ENCODE measurements at regions not wholly inside any gene's neighbourhood (a gene's known extent, or its start where the extent isn't known, plus 50 kb on each side); places are given as distances from the start of the nearest gene placed in this dataset.
"Not testable (repeated sequence)": the region's sequence is repeated elsewhere in the genome, so short reads cannot be mapped to it uniquely, and the experiment has no call there.

- Histone ChIP-seq H3K9me1 (ENCODE audit: control insufficient read depth, insufficient read depth, low read length) (no peaks in the 10 kb centered on the region), H2AFZ (ENCODE audit: low read depth, low read length) (peak overlapping the region; percentile 70), H3K27me3 (ENCODE audit: control insufficient read depth in 2 of 2, insufficient read depth in 2 of 2, low read length in 2 of 2) (no peaks in the 10 kb centered on the region), H3K79me2 (ENCODE audit: control insufficient read depth, insufficient read depth, low read length) (no peaks in the 10 kb centered on the region), H3K27ac (ENCODE audit: extremely low read depth, low read depth, low read length) (no peak overlapping the region), H3K4me1 (replicated peaks in 1 of 2; ENCODE audit: control insufficient read depth in 2 of 2, insufficient read depth in 2 of 2, low read length in 2 of 2) (no peaks in the 10 kb centered on the region; a peak in 1 of 5 replicates), H3K4me2 (ENCODE audit: insufficient read depth, low read length) (no peak overlapping the region), H3K4me3 (no peak overlapping the region), H3K36me3 (ENCODE audit: control insufficient read depth, insufficient read depth, low read length) (no peaks in the 10 kb centered on the region), H3K9ac (ENCODE audit: insufficient read depth in 1 of 2, low read depth in 2 of 2, low read length in 2 of 2) (no peak overlapping the region), H3K9me3 (replicated peaks; ENCODE audit: control insufficient read depth, insufficient read depth, low read depth, low read length) (no peaks in the 10 kb centered on the region), H4K20me1 (replicated peaks; ENCODE audit: control insufficient read depth, insufficient read depth, low read length) (no peaks in the 10 kb centered on the region)
- no peak for TF ChIP-seq POLR3A (IDR thresholded peaks at IDR 0.05; ENCODE audit: borderline replicate concordance, extremely low read depth, insufficient read depth, insufficient read length)
- intact Hi-C loops (cut with micrococcal nuclease) = no loop called here
- in situ Hi-C loops (cut with MboI) = no loop called here
- DNase-seq (ENCODE audit: extremely low read depth in 1 of 4, low spot score in 3 of 4) (no peak), FAIRE-seq (no peak), ATAC-seq (no peak; the same call in 2 of the 3 replicates)
- WGBS (ENCODE audit: insufficient coverage, low coverage, missing lambda C conversion rate) = 47% methylated on average over 1 of the region's 1 CpG
- ChIA-PET CTCF (ENCODE audit: low intra/inter-chr PET ratio) (no interaction called here), POLR2A (interaction anchor here (0.7 to 1.1 kb wide), 3 partner anchors 11 to 112 kb away, joined by 3 to 4 read pairs (median 4); no protein-coding TSS in a partner anchor)
- no TSS peak for BruUV-seq (replicated peaks)
Measured at GRCh38 chr6:6986344-6986743, 121.4 kb upstream of the RREB1 start.

DNA sequence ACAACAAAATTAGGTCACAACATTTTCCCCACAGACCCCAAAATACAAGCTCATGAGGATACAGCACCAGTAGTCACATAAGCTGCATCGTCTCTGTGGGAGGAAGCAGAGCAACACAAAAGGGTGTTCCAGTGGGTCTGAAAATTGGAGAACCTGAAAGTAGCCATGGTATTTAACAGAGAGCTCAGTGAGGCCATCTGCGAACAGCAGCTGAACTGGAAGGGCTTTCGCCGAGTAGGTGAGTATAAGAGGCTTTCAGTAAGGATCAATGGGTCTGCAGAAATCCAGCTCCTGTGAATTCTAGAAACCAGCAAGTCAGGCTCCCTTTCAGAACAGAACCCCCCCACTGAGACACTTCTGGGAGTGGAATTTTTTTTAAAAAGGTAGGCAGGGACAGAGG, 120.0 kb upstream of the RREB1 start:
- FAIRE-seq = peak; percentile 78
- Histone ChIP-seq H2AFZ (ENCODE audit: low read depth, low read length) (peak overlapping the region; percentile 67), H3K27ac (ENCODE audit: extremely low read depth, low read depth, low read length) (no peak overlapping the region), H3K4me3 (no peak overlapping the region), H3K27me3 (ENCODE audit: control insufficient read depth in 2 of 2, insufficient read depth in 2 of 2, low read length in 2 of 2) (no peaks in the 10 kb centered on the region), H3K9ac (ENCODE audit: insufficient read depth in 1 of 2, low read depth in 2 of 2, low read length in 2 of 2) (no peak overlapping the region), H3K9me3 (replicated peaks; ENCODE audit: control insufficient read depth, insufficient read depth, low read depth, low read length) (no peaks in the 10 kb centered on the region), H3K36me3 (ENCODE audit: control insufficient read depth, insufficient read depth, low read length) (no peaks in the 10 kb centered on the region), H3K4me1 (replicated peaks in 1 of 2; ENCODE audit: control insufficient read depth in 2 of 2, insufficient read depth in 2 of 2, low read length in 2 of 2) (no peaks in the 10 kb centered on the region; a peak in 1 of 5 replicates), H3K79me2 (ENCODE audit: control insufficient read depth, insufficient read depth, low read length) (no peaks in the 10 kb centered on the region), H4K20me1 (replicated peaks; ENCODE audit: control insufficient read depth, insufficient read depth, low read length) (no peaks in the 10 kb centered on the region), H3K4me2 (ENCODE audit: insufficient read depth, low read length) (no peak overlapping the region), H3K9me1 (ENCODE audit: control insufficient read depth, insufficient read depth, low read length) (no peaks in the 10 kb centered on the region)
- in situ Hi-C loops (cut with MboI) (no loop called here), intact Hi-C loops (cut with micrococcal nuclease) (no loop called here)
- TF ChIP-seq PRPF4 (IDR thresholded peaks at IDR 0.05; ENCODE audit: insufficient read depth, low read depth, low read length, poor library complexity, severe bottlenecking) = no peak
- TF ChIP-seq PHF20 (IDR thresholded peaks at IDR 0.05; ENCODE audit: partially characterized antibody) = no peak
- TF ChIP-seq BDP1 (IDR thresholded peaks at IDR 0.05; ENCODE audit: insufficient read depth, insufficient read length) = no peak
- no peak for TF ChIP-seq ZNF561 (CRISPR knock-in tag; conservative IDR thresholded peaks at IDR 0.05)
- no TSS peak for BruUV-seq (replicated peaks)
- 75% methylated on average over 4 of the region's 4 CpGs for WGBS (ENCODE audit: insufficient coverage, low coverage, missing lambda C conversion rate)
- no peak; the same call in 2 of the 3 replicates for ATAC-seq
- ChIA-PET POLR2A (interaction anchor here (0.6 to 1.1 kb wide), 2 partner anchors 8 to 19 kb away, joined by 3 to 4 read pairs; no protein-coding TSS in a partner anchor), CTCF (ENCODE audit: low intra/inter-chr PET ratio) (no interaction called here)
- no peak for DNase-seq (ENCODE audit: extremely low read depth in 1 of 4, low spot score in 3 of 4)

DNA sequence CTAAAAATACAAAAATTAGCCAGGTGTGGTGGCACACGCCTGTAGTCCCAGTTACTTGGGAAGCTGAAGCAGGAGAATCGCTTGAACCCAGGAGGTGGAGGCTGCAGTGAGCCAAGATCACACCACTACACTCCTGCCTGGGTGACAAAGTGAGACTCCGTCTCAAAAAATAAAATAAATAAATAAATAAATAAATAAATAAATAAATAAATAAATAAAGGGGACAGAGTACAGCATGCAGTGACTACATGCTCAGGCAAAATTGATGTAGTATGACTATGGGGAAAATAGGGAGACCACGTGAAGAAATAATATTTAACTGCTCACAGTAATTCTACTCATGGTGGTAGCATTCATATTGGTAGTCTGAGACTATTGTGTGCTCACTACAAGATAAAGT, 117.7 kb upstream of the RREB1 start:
- H3K27me3 ChIP-seq (ENCODE audit: control insufficient read depth in 2 of 2, insufficient read depth in 2 of 2, low read length in 2 of 2); H2AFZ ChIP-seq (ENCODE audit: low read depth, low read length); H3K4me1 ChIP-seq (replicated peaks in 1 of 2; ENCODE audit: control insufficient read depth in 2 of 2, insufficient read depth in 2 of 2, low read length in 2 of 2); FAIRE-seq; H3K9me1 ChIP-seq (ENCODE audit: control insufficient read depth, insufficient read depth, low read length); ATAC-seq; POLR2A ChIA-PET; H3K79me2 ChIP-seq (ENCODE audit: control insufficient read depth, insufficient read depth, low read length); BruUV-seq (replicated peaks); in situ Hi-C loops (cut with MboI); H3K9ac ChIP-seq (ENCODE audit: insufficient read depth in 1 of 2, low read depth in 2 of 2, low read length in 2 of 2); DNase-seq (ENCODE audit: extremely low read depth in 1 of 4, low spot score in 3 of 4); H3K4me2 ChIP-seq (ENCODE audit: insufficient read depth, low read length); H3K27ac ChIP-seq (ENCODE audit: extremely low read depth, low read depth, low read length); H3K4me3 ChIP-seq; CTCF ChIA-PET (ENCODE audit: low intra/inter-chr PET ratio); H4K20me1 ChIP-seq (replicated peaks; ENCODE audit: control insufficient read depth, insufficient read depth, low read length); intact Hi-C loops (cut with micrococcal nuclease); H3K9me3 ChIP-seq (replicated peaks; ENCODE audit: control insufficient read depth, insufficient read depth, low read depth, low read length); H3K36me3 ChIP-seq (ENCODE audit: control insufficient read depth, insufficient read depth, low read length): not testable (repeated sequence)
- WGBS (ENCODE audit: insufficient coverage, low coverage, missing lambda C conversion rate) = 74% methylated on average over 4 of the region's 4 CpGs

All from K562 (cell line).